DND-41 (cell line): ENCODE measurements at regions not wholly inside any gene's neighbourhood (a gene's known extent, or its start where the extent isn't known, plus 50 kb on each side); places are given as distances from the start of the nearest gene placed in this dataset.

Source experiments
- ATAC-seq: fragments of 200-7000 bp; cut with Tn5 transposase; 3 replicates; pipeline ENCODE4 v1.9.1; 2021; ENCODE audit warnings: low read depth; ENCODE audit not compliant: insufficient read depth
- DNase-seq: peaks from one replicate; pipeline ENCODE4 v3.0.0-alpha.2; 2020
- H2AFZ ChIP-seq: 2 replicates; pipeline ENCODE4 v1.6.0; 2012; ENCODE audit warnings: low read depth, low read length
- H3K27ac ChIP-seq: 2 replicates; pipeline ENCODE4 v1.5.1; 2012; ENCODE audit warnings: low read length, inconsistent platforms
- H3K27me3 ChIP-seq: fragments of 200-600 bp; sonication (generic); 2 replicates; pipeline ENCODE4 v1.6.0; 2012; ENCODE audit warnings: low read length, mild to moderate bottlenecking, inconsistent platforms; ENCODE audit not compliant: insufficient read depth, poor library complexity
- H3K36me3 ChIP-seq: 2 replicates; pipeline ENCODE4 v1.5.1; 2012; ENCODE audit warnings: low read length, inconsistent platforms; ENCODE audit not compliant: insufficient read depth
- H3K4me1 ChIP-seq: 2 replicates; pipeline ENCODE4 v1.5.1; 2012; ENCODE audit warnings: mild to moderate bottlenecking, low read length; ENCODE audit not compliant: insufficient read depth
- H3K4me2 ChIP-seq: 2 replicates; pipeline ENCODE4 v1.6.0; 2012; ENCODE audit warnings: mild to moderate bottlenecking, moderate library complexity, low read length, inconsistent platforms; ENCODE audit not compliant: insufficient read depth
- H3K4me3 ChIP-seq, 2 experiments: fragments of 200-600 bp in 1 of 2; shearing (Covaris generic) in 1 of 2; 2 replicates each; pipeline ENCODE4 v1.5.1; 2012 to 2016; ENCODE audit warnings: inconsistent platforms in 2 of 2, low read length in 2 of 2, mild to moderate bottlenecking in 2 of 2, low read depth in 1 of 2, moderate library complexity in 1 of 2
- H3K79me2 ChIP-seq: 2 replicates; pipeline ENCODE4 v1.6.0; 2012; ENCODE audit warnings: low read length, inconsistent platforms; ENCODE audit not compliant: insufficient read depth
- H3K9ac ChIP-seq: 2 replicates; pipeline ENCODE4 v1.6.0; 2012; ENCODE audit warnings: low read depth, mild to moderate bottlenecking, inconsistent platforms, low read length, moderate library complexity
- H3K9me3 ChIP-seq: 2 replicates; pipeline ENCODE4 v1.5.1; 2012; ENCODE audit warnings: low read length, moderate library complexity, mild to moderate bottlenecking, inconsistent platforms; ENCODE audit not compliant: insufficient read depth, severe bottlenecking
- H4K20me1 ChIP-seq: 2 replicates; pipeline ENCODE4 v1.6.0; 2012; ENCODE audit warnings: low read length; ENCODE audit not compliant: insufficient read depth
- CTCF ChIP-seq: IDR thresholded peaks from 2 replicates; pipeline ENCODE4 v1.5.1; 2012; ENCODE audit warnings: borderline replicate concordance, low read length, moderate library complexity, mild to moderate bottlenecking; ENCODE audit not compliant: poor library complexity, severe bottlenecking; ENCODE audit errors: extremely low read depth
- EZH2 ChIP-seq: IDR thresholded peaks from 3 replicates; pipeline ENCODE4 v1.6.1; 2012; ENCODE audit warnings: borderline replicate concordance, low read depth, mild to moderate bottlenecking, moderate library complexity, low read length, inconsistent platforms; ENCODE audit not compliant: severe bottlenecking

- no peak overlapping the region for H3K9ac ChIP-seq
- no peak overlapping the region for H3K27ac ChIP-seq
- no peaks in the 10 kb centered on the region for H3K36me3 ChIP-seq
- H3K4me2 ChIP-seq: no peak overlapping the region
- no peaks in the 10 kb centered on the region for H3K9me3 ChIP-seq
- DNase-seq: no peak
- no peak for ATAC-seq
- no peaks in the 10 kb centered on the region for H3K79me2 ChIP-seq
- no peaks in the 10 kb centered on the region for H4K20me1 ChIP-seq
- no peak for TF ChIP-seq CTCF
- no peak for TF ChIP-seq EZH2
- H3K27me3 ChIP-seq: no peaks in the 10 kb centered on the region
- no peak overlapping the region for H2AFZ ChIP-seq
- no peaks in the 10 kb centered on the region for H3K4me1 ChIP-seq
- H3K4me3 ChIP-seq: no peak overlapping the region
These were observed 297.4 kb downstream of the CETN3 start for GRCh38 chr5:90112033-90112692.

GRCh38 chr5:90111364-90112032, 298.1 kb downstream of the CETN3 start:
- TF ChIP-seq EZH2 (no peak), CTCF (no peak)
- no peak for DNase-seq
- no peaks in the 10 kb centered on the region for H3K27me3 ChIP-seq
- no peaks in the 10 kb centered on the region for H3K4me1 ChIP-seq
- H2AFZ ChIP-seq: no peak overlapping the region
- no peak overlapping the region for H3K4me3 ChIP-seq
- H3K9ac ChIP-seq: no peak overlapping the region
- ATAC-seq: no peak
- H3K4me2 ChIP-seq: no peak overlapping the region
- H4K20me1 ChIP-seq: no peaks in the 10 kb centered on the region
- no peaks in the 10 kb centered on the region for H3K36me3 ChIP-seq
- no peak overlapping the region for H3K27ac ChIP-seq
- H3K79me2 ChIP-seq: no peaks in the 10 kb centered on the region
- no peaks in the 10 kb centered on the region for H3K9me3 ChIP-seq

GRCh38 chr5:90109285-90109684, 300.3 kb downstream of the CETN3 start:
- H3K27ac ChIP-seq: no peak overlapping the region
- no peaks in the 10 kb centered on the region for H3K79me2 ChIP-seq
- no peak overlapping the region for H2AFZ ChIP-seq
- no peaks in the 10 kb centered on the region for H3K4me1 ChIP-seq
- no peaks in the 10 kb centered on the region for H3K9me3 ChIP-seq
- H3K9ac ChIP-seq: no peak overlapping the region
- H4K20me1 ChIP-seq: no peaks in the 10 kb centered on the region
- TF ChIP-seq EZH2 (no peak), CTCF (no peak)
- H3K4me2 ChIP-seq: no peak overlapping the region
- no peaks in the 10 kb centered on the region for H3K36me3 ChIP-seq
- ATAC-seq: no peak
- no peak for DNase-seq
- H3K27me3 ChIP-seq: no peaks in the 10 kb centered on the region
- H3K4me3 ChIP-seq: no peak overlapping the region
